ENCODE measurements at regions not wholly inside any gene's neighbourhood (a gene's known extent, or its start where the extent isn't known, plus 50 kb on each side); places are given as distances from the start of the nearest gene placed in this dataset.

DNA sequence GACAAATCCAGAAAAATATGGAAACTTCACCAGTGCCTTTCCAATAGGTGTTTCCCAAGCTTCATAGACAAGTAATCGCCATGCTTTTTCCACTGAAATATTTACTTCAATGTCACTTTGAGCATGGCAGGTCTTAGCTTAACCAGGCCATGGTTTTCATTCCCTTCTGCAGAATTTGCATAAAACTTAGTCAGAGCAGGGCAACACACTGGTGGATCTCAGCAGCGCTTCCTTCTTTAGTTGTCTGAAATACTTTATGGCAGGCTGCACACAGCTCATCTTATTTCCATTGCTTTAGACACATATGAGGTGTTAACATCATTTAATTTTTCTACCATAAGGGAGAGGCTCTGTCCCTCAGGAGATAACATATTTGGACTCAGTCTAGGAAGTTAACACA is 102.9 kb upstream of the AHR start:
- H3K4me3 ChIP-seq (ENCODE audit: control insufficient read depth, low read depth, low read length): no peak overlapping the region
- TF ChIP-seq, protein P1, sequence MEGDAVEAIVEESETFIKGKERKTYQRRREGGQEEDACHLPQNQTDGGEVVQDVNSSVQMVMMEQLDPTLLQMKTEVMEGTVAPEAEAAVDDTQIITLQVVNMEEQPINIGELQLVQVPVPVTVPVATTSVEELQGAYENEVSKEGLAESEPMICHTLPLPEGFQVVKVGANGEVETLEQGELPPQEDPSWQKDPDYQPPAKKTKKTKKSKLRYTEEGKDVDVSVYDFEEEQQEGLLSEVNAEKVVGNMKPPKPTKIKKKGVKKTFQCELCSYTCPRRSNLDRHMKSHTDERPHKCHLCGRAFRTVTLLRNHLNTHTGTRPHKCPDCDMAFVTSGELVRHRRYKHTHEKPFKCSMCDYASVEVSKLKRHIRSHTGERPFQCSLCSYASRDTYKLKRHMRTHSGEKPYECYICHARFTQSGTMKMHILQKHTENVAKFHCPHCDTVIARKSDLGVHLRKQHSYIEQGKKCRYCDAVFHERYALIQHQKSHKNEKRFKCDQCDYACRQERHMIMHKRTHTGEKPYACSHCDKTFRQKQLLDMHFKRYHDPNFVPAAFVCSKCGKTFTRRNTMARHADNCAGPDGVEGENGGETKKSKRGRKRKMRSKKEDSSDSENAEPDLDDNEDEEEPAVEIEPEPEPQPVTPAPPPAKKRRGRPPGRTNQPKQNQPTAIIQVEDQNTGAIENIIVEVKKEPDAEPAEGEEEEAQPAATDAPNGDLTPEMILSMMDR (IDR thresholded peaks at IDR 0.05; ENCODE audit: control insufficient read depth, insufficient read depth, low read depth, low read length, missing control alignments): no peak
- no peak for DNase-seq (ENCODE audit: low read depth)

DNA sequence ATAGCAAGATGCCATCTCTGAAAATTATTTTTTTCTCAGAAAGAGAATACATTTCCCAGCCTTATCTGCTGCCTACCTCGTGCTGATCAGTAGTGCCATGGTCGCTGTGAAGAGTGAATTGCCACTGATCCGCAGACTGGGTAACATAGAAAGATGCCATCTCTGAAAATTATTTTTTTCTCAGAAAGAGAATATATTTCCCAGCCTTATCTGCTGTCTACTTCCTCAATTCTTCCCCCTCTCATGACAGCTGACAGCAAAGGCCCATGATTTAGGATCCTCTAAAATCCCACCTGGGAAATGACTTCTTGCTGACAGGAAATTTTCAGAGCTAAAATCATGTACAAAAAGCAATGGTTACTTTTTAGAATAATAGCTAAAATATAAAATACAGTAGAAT is 92.5 kb upstream of the AHR start:
- no peak overlapping the region for H3K4me3 ChIP-seq (ENCODE audit: control insufficient read depth, low read depth, low read length)
- TF ChIP-seq, protein P1 (IDR thresholded peaks at IDR 0.05; ENCODE audit: control insufficient read depth, insufficient read depth, low read depth, low read length, missing control alignments): no peak
- no peak for DNase-seq (ENCODE audit: low read depth)

DNA sequence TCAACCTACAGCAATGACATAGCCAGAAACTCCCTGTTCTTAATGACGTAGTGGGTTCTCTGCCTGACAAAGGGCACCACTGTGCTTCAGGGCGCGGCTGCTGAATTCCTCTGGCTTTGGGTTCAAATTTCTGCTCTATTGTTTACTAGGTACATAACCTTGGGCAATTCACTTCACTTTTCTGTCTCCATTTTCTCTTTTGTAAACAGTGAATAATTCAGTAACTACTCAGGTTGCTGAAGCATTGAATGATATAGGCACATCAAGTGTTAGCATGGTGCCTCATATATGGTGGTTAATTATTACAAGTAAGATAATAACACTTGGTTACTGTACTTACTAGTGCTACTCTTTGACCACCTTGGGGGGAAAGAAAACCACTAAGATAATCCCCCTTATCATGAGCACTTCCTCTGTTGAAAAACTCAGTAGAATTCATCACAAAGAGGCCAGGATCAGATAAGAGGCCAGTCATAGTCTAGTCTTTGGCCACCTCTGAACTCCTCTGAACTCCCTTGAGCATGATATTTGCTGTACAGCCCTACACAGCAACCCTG is 92.0 kb upstream of the AHR start:
- TF ChIP-seq, protein P1 (IDR thresholded peaks at IDR 0.05; ENCODE audit: control insufficient read depth, insufficient read depth, low read depth, low read length, missing control alignments): no peak
- DNase-seq (ENCODE audit: low read depth): no peak

DNA sequence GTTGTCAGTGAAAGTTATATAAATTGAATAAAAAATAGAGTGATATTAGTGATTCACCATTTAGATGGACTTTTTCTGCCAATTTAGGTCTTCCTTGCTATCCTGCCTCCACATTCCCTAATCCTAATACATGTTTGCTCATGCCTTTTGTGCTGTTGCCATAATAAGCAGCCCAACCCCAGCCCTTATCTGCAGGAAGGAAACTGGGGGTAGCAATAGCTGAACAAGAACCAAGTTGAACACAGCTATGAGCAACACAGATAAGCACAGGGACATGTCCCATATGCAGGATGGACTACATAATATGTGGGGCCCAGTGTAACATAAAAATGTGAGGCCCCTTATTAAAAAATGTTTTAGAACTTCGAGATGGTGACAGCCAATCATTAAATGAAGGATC is 91.2 kb upstream of the AHR start:
- DNase-seq (ENCODE audit: low read depth): no peak

More for the DNA sequence above, 92.0 kb upstream of the AHR start:
- no peak overlapping the region for H3K4me3 ChIP-seq (ENCODE audit: control insufficient read depth, low read depth, low read length)

DNA sequence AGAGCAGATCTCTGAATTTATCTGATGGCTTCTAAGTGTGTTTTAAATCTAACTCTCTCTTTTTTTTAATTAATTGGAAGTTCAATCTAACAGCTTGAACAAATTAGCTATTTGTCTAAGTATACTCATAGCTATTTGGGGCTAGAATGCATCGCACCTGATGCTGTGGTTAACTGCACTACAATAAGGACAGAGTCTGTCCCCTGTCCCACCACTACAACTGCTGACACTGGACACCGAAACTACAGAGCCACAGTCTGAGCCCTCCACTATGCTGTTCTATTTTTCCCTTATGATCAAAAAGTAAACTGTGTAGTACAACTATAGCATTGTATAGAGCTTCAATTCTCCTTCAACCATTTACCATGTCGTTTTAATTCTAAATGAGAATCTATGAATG is 89.4 kb upstream of the AHR start:
- H3K4me3 ChIP-seq (ENCODE audit: control insufficient read depth, low read depth, low read length): no peak overlapping the region
- no peak for DNase-seq (ENCODE audit: low read depth)
- TF ChIP-seq, protein P1 (IDR thresholded peaks at IDR 0.05; ENCODE audit: control insufficient read depth, insufficient read depth, low read depth, low read length, missing control alignments): no peak

More for the DNA sequence above, 91.2 kb upstream of the AHR start:
- no peak overlapping the region for H3K4me3 ChIP-seq (ENCODE audit: control insufficient read depth, low read depth, low read length)
- TF ChIP-seq, protein P1 (IDR thresholded peaks at IDR 0.05; ENCODE audit: control insufficient read depth, insufficient read depth, low read depth, low read length, missing control alignments): no peak

DNA sequence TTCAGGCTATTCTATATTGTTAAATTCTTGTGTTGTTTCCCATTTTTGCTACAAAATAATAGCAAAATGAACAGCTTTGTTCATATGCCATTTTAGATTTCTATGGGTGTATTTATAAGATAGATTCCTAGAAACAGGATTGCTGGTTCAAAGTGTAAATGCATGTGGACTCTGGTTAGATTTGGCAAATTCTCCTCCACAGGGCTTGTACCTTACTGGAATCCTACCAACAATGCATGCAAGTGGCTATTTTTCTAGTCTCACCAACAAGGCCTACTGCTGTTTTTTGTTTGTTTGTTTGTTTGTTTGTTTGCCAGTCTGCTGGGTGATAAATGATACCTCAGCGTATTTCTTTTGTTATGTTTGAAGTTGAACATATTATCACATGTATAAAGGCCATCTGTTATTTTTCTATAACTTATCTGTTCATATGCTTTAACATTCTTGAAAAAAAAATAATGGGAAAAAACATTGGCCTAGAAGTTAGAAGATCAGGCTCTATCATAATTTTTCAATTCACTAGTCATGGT is 87.1 kb upstream of the AHR start:
- TF ChIP-seq, protein P1 (IDR thresholded peaks at IDR 0.05; ENCODE audit: control insufficient read depth, insufficient read depth, low read depth, low read length, missing control alignments): no peak
- no peak for DNase-seq (ENCODE audit: low read depth)
- H3K4me3 ChIP-seq (ENCODE audit: control insufficient read depth, low read depth, low read length): no peak overlapping the region
